K562 (cell line): ENCODE measurements at regions not wholly inside any gene's neighbourhood (a gene's known extent, or its start where the extent isn't known, plus 50 kb on each side); places are given as distances from the start of the nearest gene placed in this dataset.

Experiments used
- ATAC-seq: fragments of 200-7000 bp; cut with Tn5 transposase; 3 replicates; pipeline ENCODE4 v1.9.1; 2020; ENCODE audit warnings: moderate library complexity
- BruUV-seq: library from RNA; stranded (reverse); fragments of 400-500 nt; replicated peaks from 2 replicates; lab custom pipeline; 2021; lab: Mats Ljungman, UMichigan
- CTCF ChIA-PET: fragments of 300-600 bp; formaldehyde crosslinking; extraction: SDS; loops from one replicate; lab custom pipeline; 2021; ENCODE audit warnings: low intra/inter-chr PET ratio; lab: Yijun Ruan, JAX
- POLR2A ChIA-PET: fragments of 300-600, 350-650 bp; sonication (Branson Sonifier 250); formaldehyde crosslinking; extraction: SDS; loops from one replicate; lab custom pipeline; 2021; ENCODE audit warnings: antibody characterized with exemption, inconsistent platforms; lab: Yijun Ruan, JAX
- DNase-seq, 4 experiments: peaks; one replicate each; pipeline versions ENCODE4 v3.0.0 to v3.0.0-alpha.2; 2011 to 2018; ENCODE audit warnings: low spot score in 3 of 4, mixed read lengths in 3 of 4; ENCODE audit errors: extremely low read depth in 1 of 4
- FAIRE-seq: peaks from 2 replicates; lab custom pipeline; 2011; peaks lifted over from hg19 to GRCh38; lab: Jason Lieb, UNC
- H2AFZ ChIP-seq: 2 replicates; pipeline ENCODE4 v1.6.0; 2011; ENCODE audit warnings: low read depth, low read length, control low read depth, inconsistent platforms
- H3K27ac ChIP-seq: fragments of 200-600 bp; 3 replicates; pipeline ENCODE4 v1.8.0; 2011; ENCODE audit warnings: low read depth, mild to moderate bottlenecking, control low read depth, inconsistent platforms, low read length, moderate library complexity, mixed read lengths; ENCODE audit errors: extremely low read depth
- H3K27me3 ChIP-seq, 2 experiments: fragments of 300-600 bp in 1 of 2; 2 replicates in 1 of 2; 3 replicates in 1 of 2; pipeline versions ENCODE4 v1.6.0 to v1.8.0; 2011; ENCODE audit warnings: inconsistent platforms in 2 of 2, low read length in 2 of 2, mild to moderate bottlenecking in 1 of 2, mixed read lengths in 1 of 2, moderate library complexity in 1 of 2; ENCODE audit not compliant: control insufficient read depth in 2 of 2, insufficient read depth in 2 of 2
- H3K36me3 ChIP-seq: fragments of 300-600 bp; 3 replicates; pipeline ENCODE4 v1.8.0; 2011; ENCODE audit warnings: mild to moderate bottlenecking, low read length, inconsistent platforms; ENCODE audit not compliant: control insufficient read depth, insufficient read depth
- H3K4me1 ChIP-seq, 2 experiments: fragments of 200-600 bp in 1 of 2; replicated peaks in 1 of 2; 2 replicates in 1 of 2; 3 replicates in 1 of 2; pipeline versions ENCODE4 v1.5.1 to v1.8.0; 2011; ENCODE audit warnings: inconsistent platforms in 2 of 2, low read length in 2 of 2, mild to moderate bottlenecking in 1 of 2, mixed read lengths in 1 of 2, moderate library complexity in 1 of 2; ENCODE audit not compliant: control insufficient read depth in 2 of 2, insufficient read depth in 2 of 2
- H3K4me2 ChIP-seq: 2 replicates; pipeline ENCODE4 v1.6.1; 2011; ENCODE audit warnings: low read length, control low read depth, inconsistent platforms, mixed read lengths; ENCODE audit not compliant: insufficient read depth
- H3K4me3 ChIP-seq: fragments of 200-600 bp; sonication (generic), shearing (Covaris generic); 2 replicates; pipeline ENCODE4 v1.5.1; 2016; ENCODE audit warnings: control low read depth, inconsistent platforms
- H3K79me2 ChIP-seq: fragments of 200-600 bp; 3 replicates; pipeline ENCODE4 v1.8.0; 2011; ENCODE audit warnings: low read length, inconsistent platforms; ENCODE audit not compliant: control insufficient read depth, insufficient read depth
- H3K9ac ChIP-seq, 2 experiments: 2 replicates each; pipeline versions ENCODE4 v1.6.0 to v1.6.1; 2011; ENCODE audit warnings: low read depth in 2 of 2, low read length in 2 of 2, control low read depth in 1 of 2, inconsistent platforms in 1 of 2, mild to moderate bottlenecking in 1 of 2, mixed read lengths in 1 of 2; ENCODE audit not compliant: insufficient read depth in 1 of 2
- H3K9me1 ChIP-seq: one replicate; pipeline ENCODE4 v1.6.0; 2011; ENCODE audit warnings: inconsistent platforms, mild to moderate bottlenecking, low read length, moderate library complexity; ENCODE audit not compliant: control insufficient read depth, insufficient read depth
- H3K9me3 ChIP-seq: replicated peaks from 2 replicates; pipeline ENCODE4 v1.5.1; 2011; ENCODE audit warnings: low read depth, low read length, inconsistent platforms; ENCODE audit not compliant: control insufficient read depth, insufficient read depth
- H4K20me1 ChIP-seq: replicated peaks from 2 replicates; pipeline ENCODE4 v1.6.1; 2011; ENCODE audit warnings: low read length, inconsistent platforms, mixed read lengths; ENCODE audit not compliant: control insufficient read depth, insufficient read depth
- ARHGAP35 ChIP-seq: fragments of 450-650 bp; IDR thresholded peaks from 2 replicates; pipeline ENCODE4 v1.6.1; 2018; ENCODE audit not compliant: partially characterized antibody
- CGGBP1 ChIP-seq: fragments of 250-450 bp; sonication (Bioruptor Pico); IDR thresholded peaks from 2 replicates; pipeline ENCODE4 v1.9.0; 2021; ENCODE audit warnings: mild to moderate bottlenecking
- DMBX1 ChIP-seq: fragments of 250-450 bp; sonication (Bioruptor Pico); IDR thresholded peaks from 2 replicates; pipeline ENCODE4 v1.8.0; 2022; ENCODE audit warnings: inconsistent platforms, mild to moderate bottlenecking, moderate library complexity, borderline replicate concordance
- EGR1 ChIP-seq: fragments of 450-650 bp; conservative IDR thresholded peaks from 2 replicates; pipeline ENCODE4 v1.6.1; 2017; ENCODE audit warnings: mild to moderate bottlenecking
- MXI1 ChIP-seq: IDR thresholded peaks from 2 replicates; pipeline ENCODE4 v1.6.1; 2011; ENCODE audit warnings: low read depth, mild to moderate bottlenecking, improper control_type of control experiment, low read length
- NFATC3 ChIP-seq: fragments of 450-650 bp; IDR thresholded peaks from 2 replicates; pipeline ENCODE4 v1.6.1; 2017; ENCODE audit warnings: mild to moderate bottlenecking
- SMAD3 ChIP-seq: fragments of 450-650 bp; formaldehyde crosslinking; conservative IDR thresholded peaks from 2 replicates; pipeline ENCODE4 v1.4.0; 2020; ENCODE audit warnings: mild to moderate bottlenecking
- ZC3H4 ChIP-seq: sonication (generic); formaldehyde crosslinking; IDR thresholded peaks from 2 replicates; pipeline ENCODE4 v1.9.0; 2021; ENCODE audit warnings: missing genetic modification reagents, borderline replicate concordance
- ZNF12 ChIP-seq: sonication (generic); formaldehyde crosslinking; IDR thresholded peaks from 2 replicates; pipeline ENCODE4 v1.4.0; 2020; ENCODE audit warnings: mild to moderate bottlenecking, missing genetic modification reagents
- whole genome bisulfite sequencing: fragments of 100-300 bp; shearing (Covaris generic); methylation state at CpG from one replicate; pipeline ENCODE4 v1.1.6; 2016; ENCODE audit warnings: low coverage, mixed read lengths; ENCODE audit not compliant: insufficient coverage; ENCODE audit errors: missing lambda C conversion rate; 5-methylcytosine and 5-hydroxymethylcytosine counted together
- in situ Hi-C: fragments of 300-500 bp; cut with MboI; formaldehyde crosslinking; loops from 4 replicates; pipeline ENCODE4 v1.15.0; 2018; ENCODE audit warnings: inconsistent platforms, mixed read lengths
- intact Hi-C: fragments of 100-400 bp; cut with micrococcal nuclease; formaldehyde crosslinking; loops from 2 replicates; pipeline ENCODE4 v1.14.2; 2022
- TF ChIP-seq, protein P1 (sequence below): fragments of 250-450 bp; sonication (Bioruptor Pico); IDR thresholded peaks from 2 replicates; pipeline ENCODE4 v1.8.0; 2022; ENCODE audit warnings: moderate library complexity, mild to moderate bottlenecking, inconsistent platforms
- TF ChIP-seq, protein P2 (sequence below): sonication (generic); formaldehyde crosslinking; IDR thresholded peaks from 2 replicates; pipeline ENCODE4 v1.8.0; 2023; ENCODE audit warnings: mild to moderate bottlenecking, missing genetic modification reagents
- TF ChIP-seq, protein P3 (sequence below): fragments of 250-450 bp; sonication (Bioruptor Pico); IDR thresholded peaks from 2 replicates; pipeline ENCODE4 v1.8.0; 2021; ENCODE audit warnings: borderline replicate concordance, mild to moderate bottlenecking, moderate library complexity; ENCODE audit not compliant: poor library complexity, severe bottlenecking

- Histone ChIP-seq H3K27ac (no peak overlapping the region), H3K9me1 (no peaks in the 10 kb centered on the region), H3K4me1 (no peaks in the 10 kb centered on the region), H3K27me3 (no peaks in the 10 kb centered on the region), H3K79me2 (no peaks in the 10 kb centered on the region), H3K36me3 (no peaks in the 10 kb centered on the region), H4K20me1 (no peaks in the 10 kb centered on the region), H3K9me3 (no peaks in the 10 kb centered on the region), H3K9ac (no peak overlapping the region), H3K4me2 (no peak overlapping the region), H3K4me3 (no peak overlapping the region), H2AFZ (no peak overlapping the region)
- no TSS peak for BruUV-seq
- ChIA-PET CTCF (no interaction called here), POLR2A (interaction anchor here (0.6 to 1.5 kb wide), 3 partner anchors 8 to 1394 kb away, joined by 3 to 5 read pairs (median 3); no protein-coding TSS in a partner anchor)
- ATAC-seq (no peak), DNase-seq (no peak), FAIRE-seq (no peak)
- in situ Hi-C loops (no loop called here), intact Hi-C loops (no loop called here)
- 3% methylated on average over 2 of the region's 2 CpGs for WGBS
- no peak for TF ChIP-seq DMBX1 (CRISPR knock-in tag)
- TF ChIP-seq CGGBP1: no peak
- TF ChIP-seq, protein P1, sequence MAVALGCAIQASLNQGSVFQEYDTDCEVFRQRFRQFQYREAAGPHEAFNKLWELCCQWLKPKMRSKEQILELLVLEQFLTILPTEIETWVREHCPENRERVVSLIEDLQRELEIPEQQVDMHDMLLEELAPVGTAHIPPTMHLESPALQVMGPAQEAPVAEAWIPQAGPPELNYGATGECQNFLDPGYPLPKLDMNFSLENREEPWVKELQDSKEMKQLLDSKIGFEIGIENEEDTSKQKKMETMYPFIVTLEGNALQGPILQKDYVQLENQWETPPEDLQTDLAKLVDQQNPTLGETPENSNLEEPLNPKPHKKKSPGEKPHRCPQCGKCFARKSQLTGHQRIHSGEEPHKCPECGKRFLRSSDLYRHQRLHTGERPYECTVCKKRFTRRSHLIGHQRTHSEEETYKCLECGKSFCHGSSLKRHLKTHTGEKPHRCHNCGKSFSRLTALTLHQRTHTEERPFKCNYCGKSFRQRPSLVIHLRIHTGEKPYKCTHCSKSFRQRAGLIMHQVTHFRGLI (CRISPR knock-in tag): no peak
- no peak for TF ChIP-seq ZC3H4 (CRISPR knock-in tag)
- no peak for TF ChIP-seq MXI1
- TF ChIP-seq, protein P2, sequence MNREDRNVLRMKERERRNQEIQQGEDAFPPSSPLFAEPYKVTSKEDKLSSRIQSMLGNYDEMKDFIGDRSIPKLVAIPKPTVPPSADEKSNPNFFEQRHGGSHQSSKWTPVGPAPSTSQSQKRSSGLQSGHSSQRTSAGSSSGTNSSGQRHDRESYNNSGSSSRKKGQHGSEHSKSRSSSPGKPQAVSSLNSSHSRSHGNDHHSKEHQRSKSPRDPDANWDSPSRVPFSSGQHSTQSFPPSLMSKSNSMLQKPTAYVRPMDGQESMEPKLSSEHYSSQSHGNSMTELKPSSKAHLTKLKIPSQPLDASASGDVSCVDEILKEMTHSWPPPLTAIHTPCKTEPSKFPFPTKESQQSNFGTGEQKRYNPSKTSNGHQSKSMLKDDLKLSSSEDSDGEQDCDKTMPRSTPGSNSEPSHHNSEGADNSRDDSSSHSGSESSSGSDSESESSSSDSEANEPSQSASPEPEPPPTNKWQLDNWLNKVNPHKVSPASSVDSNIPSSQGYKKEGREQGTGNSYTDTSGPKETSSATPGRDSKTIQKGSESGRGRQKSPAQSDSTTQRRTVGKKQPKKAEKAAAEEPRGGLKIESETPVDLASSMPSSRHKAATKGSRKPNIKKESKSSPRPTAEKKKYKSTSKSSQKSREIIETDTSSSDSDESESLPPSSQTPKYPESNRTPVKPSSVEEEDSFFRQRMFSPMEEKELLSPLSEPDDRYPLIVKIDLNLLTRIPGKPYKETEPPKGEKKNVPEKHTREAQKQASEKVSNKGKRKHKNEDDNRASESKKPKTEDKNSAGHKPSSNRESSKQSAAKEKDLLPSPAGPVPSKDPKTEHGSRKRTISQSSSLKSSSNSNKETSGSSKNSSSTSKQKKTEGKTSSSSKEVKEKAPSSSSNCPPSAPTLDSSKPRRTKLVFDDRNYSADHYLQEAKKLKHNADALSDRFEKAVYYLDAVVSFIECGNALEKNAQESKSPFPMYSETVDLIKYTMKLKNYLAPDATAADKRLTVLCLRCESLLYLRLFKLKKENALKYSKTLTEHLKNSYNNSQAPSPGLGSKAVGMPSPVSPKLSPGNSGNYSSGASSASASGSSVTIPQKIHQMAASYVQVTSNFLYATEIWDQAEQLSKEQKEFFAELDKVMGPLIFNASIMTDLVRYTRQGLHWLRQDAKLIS: no peak
- TF ChIP-seq EGR1: no peak
- no peak for TF ChIP-seq NFATC3
- TF ChIP-seq, protein P3, sequence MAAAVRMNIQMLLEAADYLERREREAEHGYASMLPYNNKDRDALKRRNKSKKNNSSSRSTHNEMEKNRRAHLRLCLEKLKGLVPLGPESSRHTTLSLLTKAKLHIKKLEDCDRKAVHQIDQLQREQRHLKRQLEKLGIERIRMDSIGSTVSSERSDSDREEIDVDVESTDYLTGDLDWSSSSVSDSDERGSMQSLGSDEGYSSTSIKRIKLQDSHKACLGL (CRISPR knock-in tag): no peak
- no peak for TF ChIP-seq ZNF12 (CRISPR knock-in tag)
- no peak for TF ChIP-seq SMAD3 (CRISPR knock-in tag)
- TF ChIP-seq ARHGAP35: no peak
Observed at GRCh38 chr6:22364306-22364705, 67.5 kb upstream of the PRL start.
